ENCODE measurements at regions not wholly inside any gene's neighbourhood (a gene's known extent, or its start where the extent isn't known, plus 50 kb on each side); places are given as distances from the start of the nearest gene placed in this dataset.
"Not testable (repeated sequence)": the region's sequence is repeated elsewhere in the genome, so short reads cannot be mapped to it uniquely, and the experiment has no call there.

DNA sequence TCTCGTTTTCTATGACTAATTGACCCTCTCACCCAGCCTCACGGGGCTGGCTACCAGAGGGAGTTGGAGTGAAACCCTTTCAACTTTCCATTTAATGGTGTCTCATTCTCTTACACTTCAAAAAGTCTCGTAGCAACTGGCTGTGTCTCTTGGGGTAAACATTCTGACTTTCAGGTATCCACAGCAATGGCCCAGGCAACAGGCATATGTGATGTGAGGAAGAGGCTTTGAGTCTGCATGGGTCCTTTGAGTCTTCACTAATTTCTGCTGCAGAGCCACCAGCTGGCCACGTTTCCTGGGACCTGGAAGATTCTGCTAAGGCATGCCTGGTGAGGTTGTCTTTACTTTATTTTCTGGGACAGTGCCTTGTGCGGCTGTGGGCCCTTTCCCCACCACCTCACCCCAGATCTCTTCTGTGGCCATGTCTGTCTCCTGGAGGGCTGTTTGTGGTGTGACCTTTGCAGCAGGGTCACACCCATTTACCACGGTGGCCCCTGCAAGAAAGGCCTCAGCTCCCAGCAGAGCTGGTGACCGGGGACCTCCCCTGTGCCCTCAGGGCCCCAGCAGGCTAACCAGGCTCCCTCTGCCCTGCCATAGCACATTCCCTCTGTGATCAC lies 112.5 kb upstream of the FRG1 start:
- Histone ChIP-seq H3K36me3 (ENCODE audit: insufficient read depth, low read length) (no peaks in the 10 kb centered on the region), H3K27ac (ENCODE audit: low read depth, low read length) (no peak overlapping the region), H3K4me1 (ENCODE audit: control insufficient read depth, insufficient read depth, low read length, unreplicated experiment) (no peaks in the 10 kb centered on the region), H2AFZ (ENCODE audit: low read length, unreplicated experiment) (no peak overlapping the region), H3K4me3 (ENCODE audit: low read depth, low read length) (no peak overlapping the region), H3K27me3 (ENCODE audit: insufficient read depth, low read length) (no peaks in the 10 kb centered on the region), H3K79me2 (ENCODE audit: control insufficient read depth, insufficient read depth, low read length, unreplicated experiment) (no peaks in the 10 kb centered on the region)

DNA sequence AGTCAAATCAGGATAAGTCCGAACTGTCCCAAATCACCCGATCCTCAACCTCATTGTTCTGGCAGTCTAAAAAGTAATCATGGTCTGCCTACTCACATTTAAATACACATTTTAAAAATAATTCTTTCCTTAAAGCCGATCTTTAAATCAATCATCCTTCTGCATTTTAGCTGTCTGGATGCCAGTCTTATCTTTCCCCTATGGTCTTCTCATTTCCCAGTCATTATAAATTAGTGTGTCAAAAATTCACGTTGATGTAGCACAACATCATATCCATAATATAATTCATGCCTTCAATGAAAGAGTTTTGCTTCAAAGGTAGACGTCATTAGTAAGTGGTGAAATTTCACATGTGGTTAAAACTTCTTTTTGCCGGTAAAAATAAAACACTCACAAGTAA lies 108.1 kb upstream of the FRG1 start:
- H3K27ac ChIP-seq (ENCODE audit: low read depth, low read length): no peak overlapping the region
- no peaks in the 10 kb centered on the region for H3K27me3 ChIP-seq (ENCODE audit: insufficient read depth, low read length)

DNA sequence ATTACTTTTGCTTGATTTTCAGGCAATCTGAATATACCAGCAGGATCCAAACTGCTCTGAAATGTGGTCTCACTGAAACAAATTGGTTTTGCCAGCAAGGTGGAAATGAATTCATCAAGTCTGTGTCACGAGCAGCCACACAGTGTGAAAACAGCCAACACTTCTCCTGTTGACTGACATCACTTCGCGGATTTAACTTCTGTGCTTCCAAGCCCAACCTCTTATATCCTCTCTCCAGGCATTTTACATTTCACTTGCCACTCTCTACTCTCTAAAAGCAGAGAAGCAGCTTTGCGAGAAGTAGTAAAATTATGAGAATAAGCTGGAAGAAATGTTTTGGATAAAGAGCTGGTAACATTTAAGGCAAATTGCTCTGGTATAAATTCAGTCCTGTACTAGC lies 106.1 kb upstream of the FRG1 start:
- Histone ChIP-seq H2AFZ (ENCODE audit: low read length, unreplicated experiment) (no peak overlapping the region), H3K27me3 (ENCODE audit: insufficient read depth, low read length) (no peaks in the 10 kb centered on the region), H3K36me3 (ENCODE audit: insufficient read depth, low read length) (no peaks in the 10 kb centered on the region), H3K4me1 (ENCODE audit: control insufficient read depth, insufficient read depth, low read length, unreplicated experiment) (no peaks in the 10 kb centered on the region), H3K4me3 (ENCODE audit: low read depth, low read length) (no peak overlapping the region), H3K79me2 (ENCODE audit: control insufficient read depth, insufficient read depth, low read length, unreplicated experiment) (no peaks in the 10 kb centered on the region), H3K27ac (ENCODE audit: low read depth, low read length) (no peak overlapping the region)

More for the DNA sequence above, 108.1 kb upstream of the FRG1 start:
- Histone ChIP-seq H3K4me1 (ENCODE audit: control insufficient read depth, insufficient read depth, low read length, unreplicated experiment) (no peaks in the 10 kb centered on the region), H2AFZ (ENCODE audit: low read length, unreplicated experiment) (no peak overlapping the region), H3K79me2 (ENCODE audit: control insufficient read depth, insufficient read depth, low read length, unreplicated experiment) (no peaks in the 10 kb centered on the region), H3K36me3 (ENCODE audit: insufficient read depth, low read length) (no peaks in the 10 kb centered on the region), H3K4me3 (ENCODE audit: low read depth, low read length) (no peak overlapping the region)

DNA sequence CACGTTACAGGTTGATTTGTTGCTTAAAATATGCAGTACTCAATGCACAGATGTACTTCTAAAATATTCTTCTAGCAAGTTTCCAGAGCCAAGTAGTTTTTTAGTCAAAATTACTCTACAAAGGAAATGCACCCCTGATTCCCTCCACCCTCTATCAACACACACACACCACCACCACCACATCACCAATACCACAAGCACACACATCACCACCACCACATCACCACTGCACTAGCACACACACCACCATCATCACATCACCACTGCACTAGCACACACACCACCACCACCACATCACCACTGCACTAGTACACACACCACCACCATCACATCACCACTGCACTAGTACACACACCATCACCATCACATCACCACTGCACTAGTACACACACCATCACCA lies 105.2 kb upstream of the FRG1 start:
- H3K4me3 ChIP-seq (ENCODE audit: low read depth, low read length): no peak overlapping the region
- no peaks in the 10 kb centered on the region for H3K36me3 ChIP-seq (ENCODE audit: insufficient read depth, low read length)
- no peak overlapping the region for H3K27ac ChIP-seq (ENCODE audit: low read depth, low read length)
- H2AFZ ChIP-seq (ENCODE audit: low read length, unreplicated experiment): no peak overlapping the region
- H3K27me3 ChIP-seq (ENCODE audit: insufficient read depth, low read length): no peaks in the 10 kb centered on the region
- no peaks in the 10 kb centered on the region for H3K79me2 ChIP-seq (ENCODE audit: control insufficient read depth, insufficient read depth, low read length, unreplicated experiment)
- H3K4me1 ChIP-seq (ENCODE audit: control insufficient read depth, insufficient read depth, low read length, unreplicated experiment): no peaks in the 10 kb centered on the region

DNA sequence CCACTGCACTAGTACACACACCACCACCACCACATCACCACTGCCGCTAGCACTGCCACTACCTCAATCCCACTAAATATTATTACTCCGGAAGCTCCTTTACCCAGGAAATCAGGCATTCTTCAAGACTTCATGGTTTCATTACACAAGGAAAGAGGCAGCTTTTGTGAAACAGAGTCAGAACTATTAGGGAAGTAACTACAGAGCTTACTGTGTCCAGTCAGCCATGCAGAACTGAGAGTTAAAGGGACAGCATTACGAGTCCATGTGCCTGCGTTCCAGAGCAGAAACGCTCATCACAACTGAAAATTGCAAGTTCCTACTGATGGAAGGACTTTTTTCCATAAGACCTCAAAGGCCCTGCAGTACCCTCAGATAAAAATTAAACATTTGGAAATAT lies 103.2 kb upstream of the FRG1 start:
- Histone ChIP-seq H3K27ac (ENCODE audit: low read depth, low read length) (no peak overlapping the region), H3K27me3 (ENCODE audit: insufficient read depth, low read length) (no peaks in the 10 kb centered on the region), H3K4me1 (ENCODE audit: control insufficient read depth, insufficient read depth, low read length, unreplicated experiment) (no peaks in the 10 kb centered on the region), H2AFZ (ENCODE audit: low read length, unreplicated experiment) (no peak overlapping the region), H3K4me3 (ENCODE audit: low read depth, low read length) (no peak overlapping the region), H3K36me3 (ENCODE audit: insufficient read depth, low read length) (no peaks in the 10 kb centered on the region), H3K79me2 (ENCODE audit: control insufficient read depth, insufficient read depth, low read length, unreplicated experiment) (no peaks in the 10 kb centered on the region)

DNA sequence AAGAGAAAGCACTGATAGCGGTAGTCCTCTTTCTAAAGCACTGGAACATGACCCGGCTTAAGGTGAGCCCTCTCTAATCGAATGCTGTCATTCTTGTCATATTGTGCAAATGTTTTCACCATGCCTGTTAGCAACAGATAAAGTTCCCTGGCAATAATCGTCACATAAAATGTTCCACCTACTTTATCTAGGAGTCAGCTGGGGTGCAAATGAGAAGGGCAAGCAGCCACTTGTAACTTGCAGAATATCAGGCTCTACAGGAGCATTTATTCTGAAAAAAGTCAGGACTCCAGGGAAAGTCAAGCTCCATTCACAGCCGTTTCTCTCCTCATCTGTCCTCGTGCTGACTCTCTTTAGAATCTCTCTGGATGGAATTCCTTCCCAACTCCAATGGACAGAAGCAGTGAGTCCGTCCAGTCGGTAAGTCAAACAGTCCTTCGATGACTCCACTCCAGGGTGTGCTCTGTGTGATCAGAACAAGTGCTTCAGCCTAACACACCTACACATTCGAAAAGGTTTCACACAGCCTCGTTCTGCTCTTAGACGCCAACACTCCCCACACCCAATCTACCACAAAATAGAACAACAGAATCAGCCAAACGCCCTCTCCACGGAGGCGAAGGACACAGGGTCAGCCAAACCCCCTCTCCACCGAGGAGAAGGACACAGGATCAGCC lies 101.7 kb upstream of the FRG1 start:
- Histone ChIP-seq H3K36me3 (ENCODE audit: insufficient read depth, low read length) (no peaks in the 10 kb centered on the region), H3K27me3 (ENCODE audit: insufficient read depth, low read length) (no peaks in the 10 kb centered on the region), H3K4me1 (ENCODE audit: control insufficient read depth, insufficient read depth, low read length, unreplicated experiment) (no peaks in the 10 kb centered on the region), H3K4me3 (ENCODE audit: low read depth, low read length) (no peak overlapping the region), H3K27ac (ENCODE audit: low read depth, low read length) (no peak overlapping the region), H2AFZ (ENCODE audit: low read length, unreplicated experiment) (no peak overlapping the region), H3K79me2 (ENCODE audit: control insufficient read depth, insufficient read depth, low read length, unreplicated experiment) (no peaks in the 10 kb centered on the region)

DNA sequence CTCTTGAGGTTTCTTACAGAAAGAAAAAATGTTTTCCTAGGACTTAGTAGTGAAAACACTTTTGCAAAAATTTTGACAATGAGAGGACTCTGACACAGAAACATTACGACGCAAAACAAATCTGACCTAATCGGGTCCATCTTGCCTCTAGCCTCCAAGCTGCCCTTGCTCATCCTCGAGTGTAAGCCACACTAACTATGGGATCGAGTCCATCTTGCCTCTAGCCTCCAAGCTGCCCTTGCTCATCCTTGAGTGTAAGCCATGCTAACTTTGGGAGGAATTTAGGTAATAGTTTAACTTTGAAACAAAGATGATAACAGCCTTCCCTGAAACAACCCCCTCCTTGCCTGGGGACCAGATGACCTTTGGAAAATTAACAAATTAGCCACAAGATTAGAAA lies 100.3 kb upstream of the FRG1 start:
- H2AFZ ChIP-seq (ENCODE audit: low read length, unreplicated experiment): no peak overlapping the region
- no peak overlapping the region for H3K4me3 ChIP-seq (ENCODE audit: low read depth, low read length)
- no peaks in the 10 kb centered on the region for H3K36me3 ChIP-seq (ENCODE audit: insufficient read depth, low read length)
- H3K4me1 ChIP-seq (ENCODE audit: control insufficient read depth, insufficient read depth, low read length, unreplicated experiment): no peaks in the 10 kb centered on the region
- no peak overlapping the region for H3K27ac ChIP-seq (ENCODE audit: low read depth, low read length)
- no peaks in the 10 kb centered on the region for H3K79me2 ChIP-seq (ENCODE audit: control insufficient read depth, insufficient read depth, low read length, unreplicated experiment)
- no peaks in the 10 kb centered on the region for H3K27me3 ChIP-seq (ENCODE audit: insufficient read depth, low read length)

DNA sequence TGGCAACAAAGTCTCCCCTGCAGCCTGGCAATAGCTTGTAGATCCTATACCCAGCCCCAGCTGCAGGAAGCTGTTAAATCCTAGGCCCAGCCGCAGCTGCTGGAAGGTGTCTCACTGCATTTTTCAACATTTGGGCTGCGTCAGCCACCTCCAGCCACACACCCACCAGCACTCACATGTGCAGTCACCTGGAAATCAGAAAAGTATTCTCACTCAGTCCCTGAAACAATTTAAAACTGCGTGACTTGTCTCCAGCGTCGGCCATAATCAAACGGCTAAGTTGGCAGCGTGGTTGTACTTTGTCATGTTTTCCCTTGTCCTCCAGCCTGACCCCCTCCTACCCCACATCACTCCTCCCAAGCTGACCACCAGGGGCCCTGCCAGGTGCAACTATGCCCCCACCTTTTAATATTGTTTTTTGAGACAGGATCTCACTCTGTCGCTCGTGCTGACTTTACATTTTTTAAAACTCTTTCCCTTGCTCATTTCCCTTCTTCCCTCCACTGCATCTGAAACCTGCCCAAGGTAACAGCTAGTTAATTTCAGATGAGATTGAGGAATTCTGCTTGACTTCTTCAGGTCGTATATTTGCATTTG lies 97.2 kb upstream of the FRG1 start:
- H2AFZ ChIP-seq (ENCODE audit: low read length, unreplicated experiment): no peak overlapping the region

DNA sequence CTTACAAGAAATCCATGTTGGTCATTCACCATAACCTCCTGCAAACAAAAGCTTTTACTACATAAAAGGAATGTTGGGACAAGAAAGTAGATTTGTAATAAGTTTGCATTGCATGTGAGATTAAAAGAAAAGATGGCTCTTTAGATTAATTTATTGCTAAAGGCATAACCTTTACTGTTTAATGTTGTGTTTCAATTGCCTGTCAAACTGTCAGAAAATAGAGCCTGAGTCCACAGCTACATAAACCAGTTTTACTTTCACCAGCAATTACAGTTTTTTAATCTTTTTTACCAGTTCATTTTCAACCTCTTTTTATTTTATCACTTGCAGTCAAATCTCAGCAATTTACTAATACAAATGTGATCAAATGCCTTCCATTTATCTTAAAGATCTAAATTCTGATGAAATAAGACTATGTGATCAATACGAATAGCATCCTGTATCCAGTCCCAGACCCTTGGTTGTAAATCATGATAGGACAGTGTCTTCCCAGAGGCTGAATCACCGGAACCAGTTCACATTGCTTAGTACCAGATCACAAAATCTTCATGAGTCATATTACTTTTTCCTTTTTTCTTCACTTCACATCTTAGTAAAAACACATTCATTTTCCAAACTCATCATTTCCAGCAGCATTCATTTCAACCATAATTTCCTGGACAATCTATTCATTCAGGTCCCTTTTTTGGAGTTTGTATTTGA lies 95.4 kb upstream of the FRG1 start:
- Histone ChIP-seq H2AFZ (ENCODE audit: low read length, unreplicated experiment) (no peak overlapping the region), H3K4me3 (ENCODE audit: low read depth, low read length) (no peak overlapping the region), H3K4me1 (ENCODE audit: control insufficient read depth, insufficient read depth, low read length, unreplicated experiment) (no peaks in the 10 kb centered on the region), H3K36me3 (ENCODE audit: insufficient read depth, low read length) (no peaks in the 10 kb centered on the region), H3K27me3 (ENCODE audit: insufficient read depth, low read length) (no peaks in the 10 kb centered on the region), H3K27ac (ENCODE audit: low read depth, low read length) (no peak overlapping the region), H3K79me2 (ENCODE audit: control insufficient read depth, insufficient read depth, low read length, unreplicated experiment) (no peaks in the 10 kb centered on the region)

More for the DNA sequence above, 97.2 kb upstream of the FRG1 start:
- Histone ChIP-seq H3K27me3 (ENCODE audit: insufficient read depth, low read length) (no peaks in the 10 kb centered on the region), H3K27ac (ENCODE audit: low read depth, low read length) (no peak overlapping the region), H3K4me1 (ENCODE audit: control insufficient read depth, insufficient read depth, low read length, unreplicated experiment) (no peaks in the 10 kb centered on the region), H3K4me3 (ENCODE audit: low read depth, low read length) (no peak overlapping the region), H3K79me2 (ENCODE audit: control insufficient read depth, insufficient read depth, low read length, unreplicated experiment) (no peaks in the 10 kb centered on the region), H3K36me3 (ENCODE audit: insufficient read depth, low read length) (no peaks in the 10 kb centered on the region)

DNA sequence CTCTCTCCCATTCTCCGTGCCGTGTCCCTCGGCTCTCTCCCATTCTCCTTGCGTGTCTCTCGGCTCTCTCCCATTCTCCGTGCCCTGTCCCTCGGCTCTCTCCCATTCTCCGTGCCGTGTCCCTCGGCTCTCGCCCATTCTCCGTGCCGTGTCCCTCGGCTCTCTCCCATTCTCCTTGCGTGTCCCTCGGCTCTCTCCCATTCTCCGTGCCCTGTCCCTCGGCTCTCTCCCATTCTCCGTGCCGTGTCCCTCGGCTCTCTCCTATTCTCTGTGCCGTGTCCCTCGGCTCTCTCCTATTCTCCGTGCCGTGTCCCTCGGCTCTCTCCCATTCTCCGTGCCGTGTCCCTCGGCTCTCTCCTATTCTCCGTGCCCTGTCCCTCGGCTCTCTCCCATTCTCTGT lies 94.6 kb upstream of the FRG1 start:
- H3K4me3 ChIP-seq (ENCODE audit: low read depth, low read length); H3K4me1 ChIP-seq (ENCODE audit: control insufficient read depth, insufficient read depth, low read length, unreplicated experiment); H3K27ac ChIP-seq (ENCODE audit: low read depth, low read length); H2AFZ ChIP-seq (ENCODE audit: low read length, unreplicated experiment); H3K27me3 ChIP-seq (ENCODE audit: insufficient read depth, low read length); H3K36me3 ChIP-seq (ENCODE audit: insufficient read depth, low read length); H3K79me2 ChIP-seq (ENCODE audit: control insufficient read depth, insufficient read depth, low read length, unreplicated experiment): not testable (repeated sequence)

DNA sequence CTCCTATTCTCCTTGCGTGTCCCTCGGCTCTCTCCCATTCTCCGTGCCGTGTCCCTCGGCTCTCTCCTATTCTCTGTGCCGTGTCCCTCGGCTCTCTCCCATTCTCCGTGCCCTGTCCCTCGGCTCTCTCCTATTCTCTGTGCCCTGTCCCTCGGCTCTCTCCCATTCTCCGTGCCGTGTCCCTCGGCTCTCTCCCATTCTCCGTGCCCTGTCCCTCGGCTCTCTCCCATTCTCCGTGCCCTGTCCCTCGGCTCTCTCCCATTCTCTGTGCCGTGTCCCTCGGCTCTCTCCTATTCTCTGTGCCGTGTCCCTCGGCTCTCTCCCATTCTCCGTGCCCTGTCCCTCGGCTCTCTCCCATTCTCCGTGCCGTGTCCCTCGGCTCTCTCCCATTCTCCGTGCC lies 94.1 kb upstream of the FRG1 start:
- not testable (repeated sequence) for H3K79me2 ChIP-seq (ENCODE audit: control insufficient read depth, insufficient read depth, low read length, unreplicated experiment); H3K4me1 ChIP-seq (ENCODE audit: control insufficient read depth, insufficient read depth, low read length, unreplicated experiment); H3K36me3 ChIP-seq (ENCODE audit: insufficient read depth, low read length); H2AFZ ChIP-seq (ENCODE audit: low read length, unreplicated experiment); H3K27ac ChIP-seq (ENCODE audit: low read depth, low read length); H3K27me3 ChIP-seq (ENCODE audit: insufficient read depth, low read length); H3K4me3 ChIP-seq (ENCODE audit: low read depth, low read length)
